Thyroid gland (tissue), 4 donors: ENCODE measurements at regions not wholly inside any gene's neighbourhood (a gene's known extent, or its start where the extent isn't known, plus 50 kb on each side); places are given as distances from the start of the nearest gene placed in this dataset.

ENCODE experiments used
- POLR2A ChIP-seq, 2 donors: fragments of 450-650 bp; IDR thresholded peaks; one replicate each; pipeline ENCODE4 v1.6.1; 2017; ENCODE audit warnings: antibody characterized with exemption in 2 of 2, mild to moderate bottlenecking in 2 of 2, moderate library complexity in 1 of 2
- TF ChIP-seq, protein P1 (sequence below), 6 experiments: fragments of 200-600 bp in 3 of 6; fragments of 450-650 bp in 3 of 6; sonication (generic) in 3 of 6; IDR thresholded peaks; one replicate each; pipeline ENCODE4 v1.5.1; 2016 to 2019; ENCODE audit warnings: antibody characterized with exemption in 6 of 6, mild to moderate bottlenecking in 2 of 6, inconsistent platforms in 1 of 6, moderate library complexity in 1 of 6

DNA sequence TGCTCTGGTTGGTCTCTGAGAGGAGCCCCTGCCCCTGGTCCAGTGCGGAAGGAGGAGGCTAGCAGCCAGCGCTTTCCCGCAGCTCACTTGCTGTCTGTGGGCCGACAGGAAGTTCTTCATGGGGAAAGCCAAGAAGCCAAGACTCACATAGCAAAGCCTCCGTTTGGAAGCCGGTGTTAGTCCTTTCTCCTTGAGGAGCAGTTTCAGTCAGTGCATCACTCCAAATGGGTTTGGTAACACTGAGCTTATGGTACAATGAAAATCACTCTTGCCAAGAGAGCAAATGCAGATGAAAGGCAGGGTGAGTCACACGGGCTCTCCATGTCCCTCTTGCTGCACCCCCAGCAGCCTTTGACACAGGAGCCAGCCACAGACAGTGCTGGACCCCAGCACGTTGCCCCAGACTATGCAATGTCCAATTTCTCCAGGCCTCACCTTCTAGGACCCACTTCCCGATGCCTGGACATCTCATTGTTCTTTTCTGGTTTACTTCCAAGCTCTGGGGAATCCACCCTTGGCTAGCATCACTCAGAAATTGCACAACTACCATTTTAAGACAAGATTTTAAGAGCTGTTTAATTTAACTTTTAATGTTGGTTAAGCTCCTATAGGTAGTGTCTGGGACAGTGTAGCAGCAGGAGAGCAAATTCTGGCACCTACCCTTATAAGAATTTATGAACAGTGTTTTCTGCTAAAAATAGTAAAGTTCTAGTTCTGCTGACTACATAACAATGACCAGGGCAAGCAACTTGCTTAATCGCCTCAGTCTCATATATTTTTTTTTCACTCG, 174.9 kb downstream of the ASB1 start:
- TF ChIP-seq, protein P1, sequence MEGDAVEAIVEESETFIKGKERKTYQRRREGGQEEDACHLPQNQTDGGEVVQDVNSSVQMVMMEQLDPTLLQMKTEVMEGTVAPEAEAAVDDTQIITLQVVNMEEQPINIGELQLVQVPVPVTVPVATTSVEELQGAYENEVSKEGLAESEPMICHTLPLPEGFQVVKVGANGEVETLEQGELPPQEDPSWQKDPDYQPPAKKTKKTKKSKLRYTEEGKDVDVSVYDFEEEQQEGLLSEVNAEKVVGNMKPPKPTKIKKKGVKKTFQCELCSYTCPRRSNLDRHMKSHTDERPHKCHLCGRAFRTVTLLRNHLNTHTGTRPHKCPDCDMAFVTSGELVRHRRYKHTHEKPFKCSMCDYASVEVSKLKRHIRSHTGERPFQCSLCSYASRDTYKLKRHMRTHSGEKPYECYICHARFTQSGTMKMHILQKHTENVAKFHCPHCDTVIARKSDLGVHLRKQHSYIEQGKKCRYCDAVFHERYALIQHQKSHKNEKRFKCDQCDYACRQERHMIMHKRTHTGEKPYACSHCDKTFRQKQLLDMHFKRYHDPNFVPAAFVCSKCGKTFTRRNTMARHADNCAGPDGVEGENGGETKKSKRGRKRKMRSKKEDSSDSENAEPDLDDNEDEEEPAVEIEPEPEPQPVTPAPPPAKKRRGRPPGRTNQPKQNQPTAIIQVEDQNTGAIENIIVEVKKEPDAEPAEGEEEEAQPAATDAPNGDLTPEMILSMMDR (IDR thresholded peaks at IDR 0.05): no peak
- no peak for TF ChIP-seq POLR2A (IDR thresholded peaks at IDR 0.05)
